Stimulated activated CD4-positive, alpha-beta T cell treated with anti-CD3 and anti-CD28 coated beads, Interleukin-12 subunit alpha, Interleukin-12 subunit beta, amount 100 ng/mL, for 24 hours (primary cell): ENCODE measurements at regions not wholly inside any gene's neighbourhood (a gene's known extent, or its start where the extent isn't known, plus 50 kb on each side); places are given as distances from the start of the nearest gene placed in this dataset.
"Not testable (repeated sequence)": the region's sequence is repeated elsewhere in the genome, so short reads cannot be mapped to it uniquely, and the experiment has no call there.

Source experiments
- DNase-seq, 2 experiments: peaks; one replicate each; pipeline ENCODE4 v3.0.0-alpha.2; 2020; ENCODE audit warnings: low read depth in 2 of 2

- DNase-seq = no peak
Measured at GRCh38 chrX:10965174-10965798, 145.8 kb upstream of the HCCS start.

- DNase-seq = no peak
Measured at GRCh38 chrX:10966057-10966456, 145.1 kb upstream of the HCCS start.

GRCh38 chrX:10971176-10971575 lies 140.0 kb upstream of the HCCS start:
- DNase-seq = no peak

GRCh38 chrX:10971759-10972158 lies 139.4 kb upstream of the HCCS start:
- no peak for DNase-seq

GRCh38 chrX:10972706-10973105 lies 138.4 kb upstream of the HCCS start:
- no peak for DNase-seq

- no peak for DNase-seq
Measured at GRCh38 chrX:10974920-10975319, 136.2 kb upstream of the HCCS start.

- DNase-seq = no peak
Measured at GRCh38 chrX:10979956-10980355, 131.2 kb upstream of the HCCS start.

- DNase-seq = no peak
Measured at GRCh38 chrX:10981506-10981905, 129.6 kb upstream of the HCCS start.

GRCh38 chrX:10983526-10983925 lies 127.6 kb upstream of the HCCS start:
- no peak for DNase-seq

GRCh38 chrX:10984213-10984612 lies 126.9 kb upstream of the HCCS start:
- DNase-seq = no peak

GRCh38 chrX:10986616-10987015 lies 124.5 kb upstream of the HCCS start:
- DNase-seq = no peak

GRCh38 chrX:10988653-10989052 lies 122.5 kb upstream of the HCCS start:
- no peak for DNase-seq

GRCh38 chrX:10989386-10989785 lies 121.7 kb upstream of the HCCS start:
- DNase-seq = no peak

GRCh38 chrX:10990418-10990817 lies 120.7 kb upstream of the HCCS start:
- no peak for DNase-seq

- no peak for DNase-seq
Measured at GRCh38 chrX:10990976-10991375, 120.2 kb upstream of the HCCS start.

GRCh38 chrX:10992110-10992509 lies 119.0 kb upstream of the HCCS start:
- DNase-seq = no peak

GRCh38 chrX:11007076-11007475 lies 104.1 kb upstream of the HCCS start:
- not testable (repeated sequence) for DNase-seq

GRCh38 chrX:11010476-11010875 lies 100.7 kb upstream of the HCCS start:
- no peak for DNase-seq

- DNase-seq = no peak
Measured at GRCh38 chrX:11016728-11017127, 94.4 kb upstream of the HCCS start.

- not testable (repeated sequence) for DNase-seq
Measured at GRCh38 chrX:11022588-11022987, 88.5 kb upstream of the HCCS start.

GRCh38 chrX:11039926-11040325 lies 71.2 kb upstream of the HCCS start:
- DNase-seq = no peak

GRCh38 chrX:11040405-11040804 lies 70.7 kb upstream of the HCCS start:
- DNase-seq = no peak

GRCh38 chrX:11040996-11041395 lies 70.1 kb upstream of the HCCS start:
- no peak for DNase-seq

GRCh38 chrX:11050013-11050412 lies 61.1 kb upstream of the HCCS start:
- no peak for DNase-seq
